ENCODE measurements at regions not wholly inside any gene's neighbourhood (a gene's known extent, or its start where the extent isn't known, plus 50 kb on each side); places are given as distances from the start of the nearest gene placed in this dataset.

DNA sequence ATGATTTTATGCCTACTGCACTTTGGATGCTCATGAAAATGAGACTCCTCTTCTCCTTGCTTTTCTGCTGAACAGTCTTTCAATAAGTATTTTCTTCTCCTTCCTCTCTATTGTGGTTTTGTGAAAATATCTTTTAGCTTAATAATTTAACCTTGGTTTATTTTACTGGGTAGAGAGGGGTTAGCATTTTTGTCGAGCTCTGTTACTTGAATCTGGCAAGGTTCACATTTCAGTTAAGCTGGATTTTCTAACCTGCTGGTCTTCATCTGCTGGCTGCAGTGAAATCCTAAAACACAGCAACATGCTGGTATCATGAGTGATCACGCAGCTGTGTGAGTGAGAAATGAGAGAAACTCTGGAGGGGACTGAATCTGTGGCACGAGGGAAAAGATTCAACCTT, 222.7 kb upstream of the NOX3 start:
- H2AFZ ChIP-seq = no peak overlapping the region
- TF ChIP-seq EZH2 (IDR thresholded peaks at IDR 0.05; ENCODE audit: insufficient read depth, poor library complexity, severe bottlenecking) (no peak), EZH2phosphoT487 (IDR thresholded peaks at IDR 0.05; ENCODE audit: insufficient read depth, low read depth) (no peak)

GRCh38 chr6:155676346-155676745, 220.7 kb upstream of the NOX3 start:
- DNase-seq = no peak
- Histone ChIP-seq H3K9ac (no peak overlapping the region), H3K36me3 (ENCODE audit: low read depth) (no peaks in the 10 kb centered on the region), H3F3A (ENCODE audit: insufficient read depth) (no peaks in the 10 kb centered on the region), H3K27me3 (replicated peaks; ENCODE audit: insufficient read depth) (no peaks in the 10 kb centered on the region), H3K4me1 (ENCODE audit: insufficient read depth) (no peaks in the 10 kb centered on the region), H3K9me2 (ENCODE audit: insufficient read depth) (no peaks in the 10 kb centered on the region), H3K4me3 (no peak overlapping the region), H3K9me3 (ENCODE audit: low read depth) (no peaks in the 10 kb centered on the region), H3K27ac (no peak overlapping the region), H2AFZ (0 out of 2 replicates have a peak overlapping the region, but pooled peaks have one; percentile 45), H3K79me2 (ENCODE audit: insufficient read depth) (no peaks in the 10 kb centered on the region), H4K20me1 (ENCODE audit: insufficient read depth) (no peaks in the 10 kb centered on the region), H3K4me2 (ENCODE audit: unreplicated experiment) (no peak overlapping the region)
- in situ Hi-C loops (cut with MboI) = no loop called here
- TF ChIP-seq EZH2 (IDR thresholded peaks at IDR 0.05; ENCODE audit: insufficient read depth, poor library complexity, severe bottlenecking) = no peak
- WGBS, 2 experiments (ENCODE audit: low coverage in 1 of 2, low lambda C conversion rate in 2 of 2, missing lambda C conversion rate in 2 of 2) = 3 to 5% methylated on average over 2 of the region's 2 CpGs

More for the DNA sequence above, 222.7 kb upstream of the NOX3 start:
- Histone ChIP-seq H3K79me2 (ENCODE audit: insufficient read depth) (no peaks in the 10 kb centered on the region), H3K4me1 (ENCODE audit: insufficient read depth) (no peaks in the 10 kb centered on the region), H3K27ac (no peak overlapping the region), H3K4me3 (no peak overlapping the region), H4K20me1 (ENCODE audit: insufficient read depth) (no peaks in the 10 kb centered on the region), H3K9me3 (ENCODE audit: low read depth) (no peaks in the 10 kb centered on the region), H3K4me2 (ENCODE audit: unreplicated experiment) (no peak overlapping the region), H3K9ac (no peak overlapping the region), H3K27me3 (replicated peaks; ENCODE audit: insufficient read depth) (no peaks in the 10 kb centered on the region), H3K36me3 (ENCODE audit: low read depth) (no peaks in the 10 kb centered on the region), H3K9me2 (ENCODE audit: insufficient read depth) (no peaks in the 10 kb centered on the region), H3F3A (ENCODE audit: insufficient read depth) (no peaks in the 10 kb centered on the region)
- WGBS, 2 experiments (ENCODE audit: low coverage in 1 of 2, low lambda C conversion rate in 2 of 2, missing lambda C conversion rate in 2 of 2) = 18% methylated on average over 3 of the region's 3 CpGs
- in situ Hi-C loops (cut with MboI) = no loop called here
- no peak for DNase-seq

DNA sequence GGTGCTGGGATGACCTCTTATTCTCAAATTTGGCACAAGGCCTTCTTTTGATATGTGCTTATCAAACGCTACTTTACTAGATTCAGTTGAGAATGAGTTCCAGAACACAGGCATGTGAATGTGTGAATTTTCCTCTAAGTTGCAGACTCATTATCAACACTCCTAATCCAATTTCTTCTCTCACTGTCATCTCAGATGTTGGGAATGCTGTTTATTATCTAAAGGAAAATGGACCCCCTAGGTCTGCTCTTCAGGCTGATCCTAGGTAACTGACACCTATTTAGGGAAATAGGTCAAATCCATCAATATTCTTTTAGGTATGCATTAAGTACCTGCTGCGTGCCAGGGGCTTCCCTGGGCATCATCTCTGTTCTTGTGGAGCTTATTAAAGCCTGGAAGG, 215.0 kb upstream of the NOX3 start:
- Histone ChIP-seq H3K9ac (no peak overlapping the region), H3K4me3 (no peak overlapping the region), H3K9me2 (ENCODE audit: insufficient read depth) (no peaks in the 10 kb centered on the region), H3K9me3 (ENCODE audit: low read depth) (no peaks in the 10 kb centered on the region), H3K27me3 (replicated peaks; ENCODE audit: insufficient read depth) (no peaks in the 10 kb centered on the region), H2AFZ (no peak overlapping the region), H3K4me1 (ENCODE audit: insufficient read depth) (no peaks in the 10 kb centered on the region), H3F3A (ENCODE audit: insufficient read depth) (no peaks in the 10 kb centered on the region), H3K36me3 (ENCODE audit: low read depth) (no peaks in the 10 kb centered on the region), H3K27ac (no peak overlapping the region), H4K20me1 (ENCODE audit: insufficient read depth) (no peaks in the 10 kb centered on the region), H3K79me2 (ENCODE audit: insufficient read depth) (no peaks in the 10 kb centered on the region), H3K4me2 (ENCODE audit: unreplicated experiment) (no peak overlapping the region)
- WGBS, 2 experiments (ENCODE audit: low coverage in 1 of 2, low lambda C conversion rate in 2 of 2, missing lambda C conversion rate in 2 of 2) = 13 to 15% methylated on average over 2 of the region's 2 CpGs
- in situ Hi-C loops (cut with MboI) = no loop called here
- DNase-seq = no peak
- no peak for TF ChIP-seq EZH2 (IDR thresholded peaks at IDR 0.05; ENCODE audit: insufficient read depth, poor library complexity, severe bottlenecking)
- no peak for TF ChIP-seq EZH2phosphoT487 (IDR thresholded peaks at IDR 0.05; ENCODE audit: insufficient read depth, low read depth)

DNA sequence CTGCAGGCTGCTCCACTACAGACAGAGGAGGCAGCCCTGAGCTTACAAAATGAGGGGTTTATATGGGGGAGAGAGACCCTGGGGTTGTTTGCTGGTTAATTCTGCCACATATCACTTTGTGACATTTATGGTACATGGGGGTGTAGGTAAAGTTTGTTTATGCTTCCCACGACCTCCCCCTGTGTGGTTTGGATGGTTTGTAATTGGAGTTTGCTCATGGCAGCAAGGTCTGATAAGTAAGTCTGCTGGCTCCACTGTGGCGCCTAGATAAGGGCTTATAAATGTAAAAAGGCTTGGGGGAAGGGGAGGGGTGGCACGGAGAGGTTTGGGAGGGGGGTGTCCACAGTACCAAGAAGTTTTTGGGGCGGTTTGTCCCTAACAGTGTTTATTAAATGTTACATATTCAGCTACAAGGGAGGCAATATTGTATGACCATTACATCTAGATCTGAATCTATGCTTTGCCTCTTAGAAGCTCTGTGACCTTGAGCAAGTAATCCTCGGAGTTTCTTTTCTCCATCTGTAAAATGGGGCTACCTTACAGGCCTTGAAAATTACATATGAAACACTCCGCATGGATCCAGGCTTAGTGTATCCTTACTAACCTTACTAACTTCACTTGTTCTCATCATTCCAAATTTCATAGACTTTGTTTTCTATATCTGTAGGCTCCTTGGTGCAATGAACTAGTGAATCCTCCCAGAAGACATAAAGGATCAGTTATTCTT, 204.8 kb upstream of the NOX3 start:
- no peaks in the 10 kb centered on the region for H3K79me2 ChIP-seq (ENCODE audit: insufficient read depth)
- no peak overlapping the region for H3K4me2 ChIP-seq (ENCODE audit: unreplicated experiment)
- DNase-seq = no peak
- H4K20me1 ChIP-seq (ENCODE audit: insufficient read depth) = no peaks in the 10 kb centered on the region
- H3K9me2 ChIP-seq (ENCODE audit: insufficient read depth) = no peaks in the 10 kb centered on the region
- no peak overlapping the region for H3K9ac ChIP-seq
- H3K4me1 ChIP-seq (ENCODE audit: insufficient read depth) = no peaks in the 10 kb centered on the region
- no peak overlapping the region for H2AFZ ChIP-seq
- in situ Hi-C loops (cut with MboI) = no loop called here
- H3K27me3 ChIP-seq (replicated peaks; ENCODE audit: insufficient read depth) = no peaks in the 10 kb centered on the region
- H3K36me3 ChIP-seq (ENCODE audit: low read depth) = no peaks in the 10 kb centered on the region
- H3K4me3 ChIP-seq = no peak overlapping the region
- H3K27ac ChIP-seq = no peak overlapping the region
- TF ChIP-seq EZH2phosphoT487 (IDR thresholded peaks at IDR 0.05; ENCODE audit: insufficient read depth, low read depth) (no peak), EZH2 (IDR thresholded peaks at IDR 0.05; ENCODE audit: insufficient read depth, poor library complexity, severe bottlenecking) (no peak)
- H3K9me3 ChIP-seq (ENCODE audit: low read depth) = no peaks in the 10 kb centered on the region
- WGBS, 2 experiments (ENCODE audit: low coverage in 1 of 2, low lambda C conversion rate in 2 of 2, missing lambda C conversion rate in 2 of 2) = 18 to 22% methylated on average over 6 of the region's 6 CpGs
- no peaks in the 10 kb centered on the region for H3F3A ChIP-seq (ENCODE audit: insufficient read depth)

Measured in GM23248 (cell line).